PC-3 (cell line): ENCODE measurements at regions not wholly inside any gene's neighbourhood (a gene's known extent, or its start where the extent isn't known, plus 50 kb on each side); places are given as distances from the start of the nearest gene placed in this dataset.

Experiments
- EZH2 ChIP-seq: fragments of 300-600 bp; sonication (generic); IDR thresholded peaks from one replicate; pipeline ENCODE4 v1.6.1; 2017; ENCODE audit warnings: antibody characterized with exemption, mild to moderate bottlenecking, low read length; ENCODE audit not compliant: unreplicated experiment
- TF ChIP-seq, protein P1 (sequence below): fragments of 300-600 bp; sonication (generic); conservative IDR thresholded peaks from 2 replicates; pipeline ENCODE4 v1.5.1; 2017; ENCODE audit warnings: antibody characterized with exemption, low read depth, mild to moderate bottlenecking, low read length

GRCh38 chrX:122512561-122513072, 671.5 kb upstream of the GRIA3 start:
- TF ChIP-seq, protein P1, sequence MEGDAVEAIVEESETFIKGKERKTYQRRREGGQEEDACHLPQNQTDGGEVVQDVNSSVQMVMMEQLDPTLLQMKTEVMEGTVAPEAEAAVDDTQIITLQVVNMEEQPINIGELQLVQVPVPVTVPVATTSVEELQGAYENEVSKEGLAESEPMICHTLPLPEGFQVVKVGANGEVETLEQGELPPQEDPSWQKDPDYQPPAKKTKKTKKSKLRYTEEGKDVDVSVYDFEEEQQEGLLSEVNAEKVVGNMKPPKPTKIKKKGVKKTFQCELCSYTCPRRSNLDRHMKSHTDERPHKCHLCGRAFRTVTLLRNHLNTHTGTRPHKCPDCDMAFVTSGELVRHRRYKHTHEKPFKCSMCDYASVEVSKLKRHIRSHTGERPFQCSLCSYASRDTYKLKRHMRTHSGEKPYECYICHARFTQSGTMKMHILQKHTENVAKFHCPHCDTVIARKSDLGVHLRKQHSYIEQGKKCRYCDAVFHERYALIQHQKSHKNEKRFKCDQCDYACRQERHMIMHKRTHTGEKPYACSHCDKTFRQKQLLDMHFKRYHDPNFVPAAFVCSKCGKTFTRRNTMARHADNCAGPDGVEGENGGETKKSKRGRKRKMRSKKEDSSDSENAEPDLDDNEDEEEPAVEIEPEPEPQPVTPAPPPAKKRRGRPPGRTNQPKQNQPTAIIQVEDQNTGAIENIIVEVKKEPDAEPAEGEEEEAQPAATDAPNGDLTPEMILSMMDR, result no peak
- TF ChIP-seq EZH2, result no peak
